OCI-M1 (cell line): ENCODE measurements at regions not wholly inside any gene's neighbourhood (a gene's known extent, or its start where the extent isn't known, plus 50 kb on each side); places are given as distances from the start of the nearest gene placed in this dataset.
A peak's percentile ranks its signal among the peaks of the same experiment; 100 is the strongest.

Source experiments
- DNase-seq: peaks from one replicate; lab custom pipeline; 2025; lab: John Stamatoyannopoulos, UW

DNA sequence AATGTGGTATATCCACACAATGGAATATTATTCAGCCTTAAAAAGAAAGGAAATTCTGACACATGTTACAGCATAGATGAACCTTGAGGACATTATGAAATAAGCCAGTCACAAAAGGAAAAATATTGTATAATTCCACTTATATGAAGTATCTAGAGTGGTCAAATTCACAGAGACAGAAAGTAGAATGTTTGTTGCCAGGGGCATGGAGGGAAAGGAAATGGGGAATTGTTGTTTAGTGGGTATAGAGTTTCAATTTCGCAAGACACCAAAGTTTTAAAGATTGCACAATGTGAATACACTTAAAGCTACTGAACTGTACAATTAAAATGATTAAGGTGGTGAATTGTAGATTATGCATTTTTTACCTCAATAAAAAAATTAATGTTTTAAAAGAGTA is 92.9 kb downstream of the TXNL1 start:
- DNase-seq: no peak

DNA sequence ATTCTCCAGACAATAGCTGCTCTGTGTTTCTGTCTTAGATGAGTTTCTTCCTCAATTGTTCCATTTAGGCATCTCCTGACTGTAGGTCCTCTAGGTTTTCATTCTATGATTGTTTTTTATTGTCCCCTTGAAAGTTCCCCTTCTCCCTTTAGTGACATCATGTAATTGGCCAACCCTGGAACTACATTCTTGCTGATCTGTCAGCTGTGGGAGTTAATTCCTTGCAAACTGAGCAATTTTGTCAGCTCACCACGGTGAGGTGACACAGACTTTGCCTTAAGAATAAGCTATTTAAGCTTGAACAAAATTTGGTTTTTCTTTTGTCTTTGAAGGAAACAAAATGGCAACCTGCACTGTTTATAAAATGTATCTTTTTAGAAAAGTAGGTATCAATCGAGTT is 95.9 kb downstream of the TXNL1 start:
- peak; percentile 29 for DNase-seq

DNA sequence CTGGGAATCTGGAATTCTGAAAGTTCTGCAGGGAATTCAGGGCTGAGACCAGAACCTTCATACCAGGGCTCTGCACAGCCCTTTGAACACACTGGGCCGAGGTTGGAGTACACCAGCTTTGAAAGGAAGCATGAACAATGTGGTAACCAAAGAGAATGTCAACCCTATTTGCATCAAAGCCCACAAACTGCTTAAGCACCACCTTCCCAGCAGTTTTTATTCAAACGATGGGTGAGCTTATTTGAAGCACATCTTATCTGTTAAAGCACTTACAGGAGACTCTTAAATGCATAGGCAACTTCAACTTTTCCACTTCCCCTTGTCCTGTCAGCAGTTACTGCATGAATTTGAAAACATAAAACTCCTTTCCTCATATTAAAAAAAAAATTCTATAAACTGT is 96.6 kb downstream of the TXNL1 start:
- peak; percentile 51 for DNase-seq

DNA sequence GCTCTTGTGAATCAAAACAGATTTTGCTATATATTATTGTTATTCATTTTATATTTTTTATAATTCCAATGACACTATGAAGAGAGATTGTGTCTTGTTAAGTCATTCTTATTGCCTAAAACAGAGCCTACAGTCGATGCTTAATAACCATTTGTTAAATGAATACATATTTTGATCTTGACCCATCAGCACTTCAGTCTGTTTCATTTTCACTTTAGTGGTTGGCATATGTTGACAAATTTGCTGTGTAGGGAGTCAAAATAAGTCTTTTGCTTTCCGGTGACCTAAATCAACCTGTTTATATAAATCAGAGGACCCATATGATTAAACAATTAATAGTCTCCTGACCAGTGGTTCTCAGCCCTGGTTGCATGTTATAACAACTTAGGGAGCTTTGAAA is 97.1 kb downstream of the TXNL1 start:
- DNase-seq: no peak

DNA sequence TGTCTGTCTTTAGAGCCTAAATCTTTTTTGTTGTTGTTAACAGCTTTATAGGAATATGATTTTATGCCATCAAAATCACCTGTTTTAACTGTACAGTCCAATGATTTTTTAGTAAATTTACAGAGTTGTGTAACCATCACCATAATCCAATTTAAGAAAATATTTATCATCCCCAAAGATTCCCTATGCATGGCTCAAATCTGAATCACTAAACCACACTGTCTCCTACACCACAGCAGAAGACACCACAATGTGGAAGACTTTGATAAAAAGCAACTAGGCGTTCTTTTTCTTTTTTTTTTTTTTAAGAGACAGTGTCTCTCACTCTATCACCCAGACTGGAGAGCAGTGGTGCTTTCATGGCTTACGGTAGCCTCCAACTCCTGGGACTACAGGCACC is 99.6 kb downstream of the TXNL1 start:
- DNase-seq: peak; percentile 60

DNA sequence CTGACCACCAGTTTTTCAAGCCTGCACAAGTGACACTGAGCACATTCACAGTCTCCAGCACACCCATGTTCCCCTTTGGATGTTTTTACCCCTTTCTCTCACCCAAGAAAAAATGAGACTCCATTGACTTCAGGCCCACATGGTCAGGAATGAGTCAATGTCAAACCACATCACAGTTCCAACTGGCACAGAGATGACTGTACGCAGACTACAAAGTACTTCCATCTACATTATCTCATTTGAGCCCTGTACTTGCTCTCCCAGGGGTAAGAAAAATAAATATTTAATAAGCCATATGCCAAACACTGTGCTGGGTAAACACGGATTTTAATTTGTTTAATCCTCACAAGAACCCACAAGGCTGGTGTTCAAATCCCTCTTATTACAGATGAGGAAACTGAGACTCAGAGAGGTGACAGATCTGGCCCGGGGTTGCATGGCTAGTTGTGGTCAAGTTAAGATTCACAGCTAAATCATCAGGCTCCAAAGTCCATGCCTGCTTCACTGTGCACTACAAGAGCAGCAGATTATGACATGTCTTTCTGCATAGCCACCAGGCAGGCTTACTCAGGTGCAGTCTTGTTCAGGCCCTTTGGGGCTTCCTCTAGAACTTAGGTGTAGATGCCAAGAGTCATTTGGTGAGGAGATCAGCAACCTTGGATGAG is 106.1 kb downstream of the TXNL1 start:
- DNase-seq: no peak

DNA sequence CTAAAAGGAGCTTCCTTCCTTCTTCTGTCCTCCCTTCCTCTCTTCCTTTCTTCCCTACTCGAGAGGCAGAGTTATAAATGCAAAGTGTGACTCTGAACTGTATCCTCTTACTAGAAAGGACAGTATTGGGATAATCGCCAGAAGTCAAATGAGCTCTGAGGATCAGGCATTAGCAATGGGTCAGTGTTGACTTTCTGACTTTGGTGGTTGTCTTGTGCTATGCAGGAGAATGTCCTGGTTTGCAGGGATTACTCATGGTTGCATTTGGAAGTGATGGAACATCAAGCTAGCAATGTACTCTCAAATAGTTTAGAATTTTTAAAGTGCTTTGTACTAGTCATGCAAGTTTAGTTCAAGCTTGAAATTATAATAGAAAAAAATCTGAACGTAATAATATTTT is 115.6 kb downstream of the TXNL1 start:
- no peak for DNase-seq

DNA sequence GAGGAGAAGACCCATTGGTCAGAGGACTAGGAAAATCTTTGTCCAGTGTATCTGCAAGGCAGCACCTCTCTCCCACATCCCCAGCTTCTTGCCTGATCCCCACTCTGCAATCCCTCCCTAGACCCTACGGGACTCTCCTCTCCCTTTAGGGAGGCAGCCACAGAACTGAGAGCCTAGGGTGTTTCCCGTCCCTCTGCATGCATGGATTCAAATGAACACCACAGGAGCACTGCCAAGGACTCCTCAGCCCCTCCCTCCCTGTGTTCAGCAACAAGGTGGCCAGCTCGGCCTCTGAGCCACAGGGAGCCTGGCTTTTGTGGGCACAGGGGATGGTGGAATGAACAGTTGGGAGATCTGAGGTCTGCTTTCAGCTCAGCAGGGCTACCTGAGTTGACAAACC is 117.1 kb downstream of the TXNL1 start:
- no peak for DNase-seq

DNA sequence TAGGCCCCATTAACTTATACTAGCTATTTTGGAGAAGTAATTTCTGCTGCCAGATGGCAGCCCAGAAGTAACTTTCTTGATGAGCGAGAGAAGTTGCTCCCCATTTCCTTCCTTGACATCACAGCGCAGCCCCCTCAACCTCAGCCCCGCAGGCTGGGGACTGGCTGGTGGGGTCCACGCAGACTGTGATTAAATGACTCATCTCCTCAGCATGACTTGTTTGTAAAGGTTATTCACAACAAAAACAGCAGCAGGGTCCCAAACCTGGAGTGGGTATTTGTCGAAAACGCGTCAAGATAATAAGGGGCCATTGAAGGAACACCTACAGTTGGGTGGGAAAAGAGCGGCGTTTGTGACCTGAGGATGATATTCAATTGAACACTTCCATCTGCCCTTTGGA is 120.6 kb downstream of the TXNL1 start:
- no peak for DNase-seq

DNA sequence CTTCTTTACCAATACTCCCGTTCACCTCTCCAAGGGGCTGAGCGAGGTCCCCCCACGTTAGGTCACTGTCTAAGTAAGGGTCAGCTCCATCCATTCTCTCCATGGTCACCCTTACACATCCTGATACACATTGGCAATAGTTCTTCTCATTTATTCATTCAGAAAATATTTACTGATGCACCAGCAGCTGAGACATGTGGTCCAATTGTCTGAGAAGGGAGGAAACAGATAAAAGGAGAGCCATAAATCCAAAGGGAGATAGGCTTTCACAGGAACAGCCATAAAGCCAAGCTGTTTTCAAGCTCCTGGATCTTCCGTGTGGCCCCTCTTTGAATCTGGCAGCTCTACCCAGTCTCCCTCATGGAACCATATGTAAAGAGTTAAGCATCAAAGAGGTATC is 121.2 kb downstream of the TXNL1 start:
- no peak for DNase-seq

DNA sequence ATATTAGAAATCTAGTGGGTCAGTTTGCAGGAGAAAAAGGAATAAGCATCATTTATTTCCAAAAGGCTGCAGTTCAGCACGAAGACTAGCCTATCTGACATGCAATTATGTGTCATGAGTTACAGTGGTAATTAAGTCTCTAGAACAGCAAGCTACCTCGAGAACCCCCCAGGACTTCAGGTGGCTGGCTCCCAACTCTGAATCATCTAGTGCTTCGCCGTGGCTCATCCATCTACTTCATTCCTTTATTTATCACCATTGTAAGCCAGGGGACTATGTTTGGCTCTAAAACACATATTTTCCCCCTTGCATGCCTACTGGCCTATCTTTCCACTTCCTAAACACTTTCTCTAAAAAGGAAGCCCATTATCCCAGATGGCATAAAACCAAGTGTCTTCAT is 121.6 kb downstream of the TXNL1 start:
- no peak for DNase-seq

DNA sequence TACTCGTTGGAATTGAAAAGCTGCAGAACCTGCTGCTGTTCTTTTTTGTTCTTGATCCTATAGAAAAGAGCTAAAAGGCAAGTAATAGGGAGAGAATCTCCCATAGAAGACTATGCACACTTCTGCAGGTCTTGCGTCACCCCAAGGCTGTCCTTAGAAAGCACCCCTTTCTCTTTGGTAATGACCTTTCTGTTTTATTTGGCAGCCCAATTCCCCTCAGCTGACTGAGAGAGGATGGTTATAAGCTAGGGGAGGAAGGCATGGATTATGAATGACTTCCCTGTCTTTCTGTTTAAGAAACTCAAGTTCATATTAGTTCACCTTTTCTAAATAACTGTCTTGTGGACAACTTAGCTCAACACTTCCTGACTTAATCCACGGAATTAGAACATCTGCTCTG is 122.9 kb downstream of the TXNL1 start:
- DNase-seq: no peak

DNA sequence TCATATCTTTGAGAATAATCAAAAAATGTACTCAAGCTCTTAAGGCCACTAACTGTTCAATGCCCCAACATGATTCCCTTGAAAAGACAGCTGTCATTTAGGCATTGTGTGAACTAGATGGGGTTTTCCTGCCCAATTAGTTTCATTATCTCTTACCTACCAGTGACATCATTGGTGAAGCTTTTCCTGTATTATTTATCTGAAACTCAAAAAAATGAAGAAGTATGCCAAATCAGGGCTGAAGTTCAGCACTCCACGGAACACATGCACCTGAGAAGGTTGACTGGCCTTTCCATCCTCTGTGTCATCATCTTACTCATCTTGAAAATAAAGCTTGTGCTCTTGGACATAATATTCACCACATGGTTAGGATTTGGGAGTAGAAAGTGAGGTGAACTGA is 126.4 kb downstream of the TXNL1 start:
- DNase-seq: no peak

DNA sequence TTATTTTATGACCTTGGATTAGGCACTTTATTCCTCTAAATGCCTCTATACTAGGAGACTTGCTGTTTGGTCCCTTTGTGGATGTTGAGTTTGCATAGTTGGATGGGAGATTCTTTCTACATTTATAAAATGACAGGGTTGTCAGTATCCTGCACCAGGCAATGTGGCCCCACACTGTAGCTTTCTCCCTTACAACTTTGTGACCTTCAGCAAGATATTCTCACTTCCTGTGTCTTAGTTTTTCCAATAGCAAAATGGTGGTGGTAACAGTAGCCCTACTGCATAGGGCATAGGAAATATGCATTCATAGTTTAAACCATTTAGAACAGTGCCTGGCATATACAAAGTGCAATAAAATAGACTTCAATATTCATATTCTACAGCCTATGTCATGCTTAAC is 128.3 kb downstream of the TXNL1 start:
- no peak for DNase-seq

DNA sequence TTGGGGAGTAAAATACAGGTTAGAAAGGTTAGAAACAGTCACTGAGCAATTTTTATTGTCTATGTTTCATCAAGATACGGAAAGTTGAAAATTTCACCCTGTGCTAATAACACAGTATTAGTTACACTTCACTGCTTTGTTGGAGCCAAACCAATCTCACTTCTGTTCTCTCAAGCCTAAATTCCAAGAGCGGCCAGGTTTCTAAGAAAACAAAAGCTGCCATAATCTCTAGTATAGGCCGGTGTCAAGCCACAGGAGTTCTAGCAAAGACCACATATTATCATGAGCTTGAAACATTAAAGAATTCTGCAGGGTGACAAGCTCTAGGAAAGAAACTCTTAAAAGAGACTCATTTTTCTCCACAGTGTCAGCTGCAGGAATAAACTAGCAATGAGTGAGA is 128.7 kb downstream of the TXNL1 start:
- DNase-seq: no peak

DNA sequence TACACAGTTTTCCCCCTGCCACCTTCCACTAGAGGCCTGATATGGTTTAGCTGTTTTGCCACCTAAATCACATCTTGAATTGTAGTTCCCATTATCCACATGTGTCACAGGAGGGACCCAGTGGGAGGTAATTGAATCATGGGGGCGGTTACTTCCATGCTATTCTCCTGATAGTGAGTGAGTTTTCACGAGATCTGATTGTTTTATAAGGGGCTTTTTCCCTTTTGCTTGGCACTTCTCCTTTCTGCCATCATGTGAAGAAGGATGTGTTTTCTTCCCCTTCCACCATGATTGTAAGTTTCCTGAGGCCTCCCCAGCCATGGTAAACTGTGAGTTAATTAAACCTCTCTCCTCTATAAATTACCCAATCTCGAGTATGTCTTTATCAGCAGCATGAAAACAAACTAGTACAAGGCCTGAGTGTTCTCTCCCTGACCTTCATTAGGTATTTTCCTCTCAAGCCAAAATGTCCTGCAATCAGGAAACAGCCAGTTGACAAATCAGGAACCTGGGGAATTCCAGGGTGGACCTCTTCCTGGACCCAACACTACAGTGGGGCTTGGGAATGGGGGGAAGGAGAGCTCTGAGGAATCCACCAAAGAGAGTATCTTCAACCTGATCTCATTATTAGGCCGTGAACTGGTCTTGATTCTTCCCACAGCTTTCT is 129.9 kb downstream of the TXNL1 start:
- peak; percentile 6 for DNase-seq

DNA sequence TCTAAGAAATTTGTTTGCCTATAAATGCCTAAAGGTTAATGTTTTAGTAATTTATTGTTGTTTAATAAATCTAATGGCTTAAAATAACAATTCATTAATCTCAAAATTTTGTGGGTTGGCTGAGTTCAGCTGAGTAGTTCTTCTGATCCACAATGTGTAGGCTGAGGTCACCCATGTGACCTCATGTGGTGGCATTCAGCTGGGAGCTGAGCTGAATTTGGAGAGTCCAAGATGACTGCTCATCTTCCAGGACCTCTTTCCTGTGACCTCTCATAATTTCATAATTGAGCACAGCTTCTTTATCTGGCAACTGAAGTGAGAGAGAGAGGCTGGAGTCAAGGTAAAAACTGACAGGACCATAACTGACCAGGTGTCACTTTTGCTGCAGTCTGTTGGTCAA is 132.4 kb downstream of the TXNL1 start:
- DNase-seq: no peak

DNA sequence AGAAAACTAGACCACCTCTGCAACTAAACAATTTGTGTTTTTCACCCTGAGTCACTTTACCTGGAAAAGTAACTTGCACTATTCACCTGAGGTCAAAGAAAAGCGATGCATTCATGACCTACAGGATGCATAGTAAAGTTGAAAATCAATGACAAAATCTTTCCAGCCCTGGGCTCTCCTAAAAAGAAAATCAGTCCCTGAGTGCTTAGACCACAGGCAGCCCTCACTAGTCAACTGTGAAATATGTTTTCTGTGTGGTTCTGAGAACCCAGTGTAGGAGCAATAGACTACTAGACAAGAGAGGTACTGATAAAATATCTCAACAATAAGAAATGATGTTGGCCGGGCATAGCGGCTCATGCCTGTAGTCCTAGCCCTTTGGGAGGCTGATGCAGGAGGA is 133.1 kb downstream of the TXNL1 start:
- DNase-seq: no peak

DNA sequence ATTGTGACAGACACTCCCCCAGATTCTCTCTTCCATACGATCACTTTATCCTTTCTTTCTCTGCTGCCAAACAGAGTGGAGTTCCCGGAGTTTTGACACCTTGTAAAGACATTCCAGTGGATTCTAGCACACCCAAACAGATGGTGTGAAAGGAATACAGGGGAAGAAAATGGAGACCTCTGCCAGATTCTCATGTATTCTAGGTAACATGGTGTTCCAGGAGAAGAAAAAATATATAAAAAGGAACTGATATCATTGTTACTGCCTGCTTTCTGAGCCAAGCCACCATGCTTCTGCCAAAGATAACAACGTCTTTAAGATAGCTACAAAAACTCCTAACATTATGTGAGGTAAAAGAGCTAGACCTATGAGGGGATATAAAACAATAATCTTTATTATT is 136.5 kb downstream of the TXNL1 start:
- DNase-seq: peak; percentile 25

DNA sequence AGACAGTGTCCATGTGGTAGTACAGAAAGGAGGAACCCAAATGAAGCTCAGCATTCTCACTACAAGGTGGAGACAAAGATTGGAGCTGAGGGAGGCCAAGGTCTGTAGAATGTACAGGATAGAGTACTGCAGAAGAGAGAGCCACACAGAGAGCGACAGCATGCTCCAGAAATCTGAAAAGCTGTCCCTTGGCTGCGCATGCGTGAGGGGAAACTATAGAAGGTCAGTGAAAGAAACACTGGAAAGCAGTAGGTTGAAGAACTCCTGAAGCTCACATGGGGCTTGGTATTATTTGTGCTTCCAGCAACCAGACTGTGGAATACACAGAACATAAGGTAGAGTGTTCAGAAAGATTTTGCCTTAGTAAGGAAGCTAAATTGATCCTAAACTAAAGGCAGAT is 142.5 kb downstream of the TXNL1 start:
- DNase-seq: no peak

DNA sequence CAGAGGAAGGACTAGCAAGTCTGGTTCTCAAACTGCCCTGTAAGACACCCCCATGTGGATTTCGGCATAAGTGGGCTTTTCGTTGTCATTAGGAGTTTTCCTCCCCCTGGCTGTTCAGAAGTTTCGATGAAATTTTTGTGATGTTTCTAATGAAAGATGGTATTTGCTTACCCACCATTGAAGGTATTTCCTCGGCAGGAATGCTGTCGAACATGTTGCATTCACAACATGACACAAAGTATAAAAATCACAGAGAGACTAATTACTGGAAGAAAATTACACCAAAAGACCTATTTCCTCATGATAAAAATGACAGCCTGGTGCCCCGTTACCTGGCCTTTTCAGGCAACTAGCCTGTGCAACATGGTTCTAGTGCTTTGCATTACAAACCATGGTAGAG is 144.9 kb downstream of the TXNL1 start:
- no peak for DNase-seq

DNA sequence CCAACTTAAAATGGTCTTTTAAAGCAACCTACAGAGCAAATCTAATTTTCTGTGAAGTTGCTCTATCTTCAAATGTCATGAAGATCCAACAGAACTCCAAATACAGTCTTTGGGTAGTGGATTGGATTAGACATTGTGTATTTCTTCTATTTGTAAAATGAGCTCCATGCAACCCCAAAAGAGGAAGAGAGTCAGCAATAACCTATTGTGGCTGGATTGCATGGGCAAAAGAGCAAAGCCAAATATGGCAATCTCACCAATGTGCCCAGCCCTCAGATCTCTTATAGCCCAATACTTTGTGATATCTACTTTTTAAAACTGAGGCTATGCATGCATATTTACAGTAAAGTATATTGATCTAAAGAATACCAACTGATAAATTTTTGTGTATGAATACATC is 146.3 kb downstream of the TXNL1 start:
- DNase-seq: peak; percentile 46

DNA sequence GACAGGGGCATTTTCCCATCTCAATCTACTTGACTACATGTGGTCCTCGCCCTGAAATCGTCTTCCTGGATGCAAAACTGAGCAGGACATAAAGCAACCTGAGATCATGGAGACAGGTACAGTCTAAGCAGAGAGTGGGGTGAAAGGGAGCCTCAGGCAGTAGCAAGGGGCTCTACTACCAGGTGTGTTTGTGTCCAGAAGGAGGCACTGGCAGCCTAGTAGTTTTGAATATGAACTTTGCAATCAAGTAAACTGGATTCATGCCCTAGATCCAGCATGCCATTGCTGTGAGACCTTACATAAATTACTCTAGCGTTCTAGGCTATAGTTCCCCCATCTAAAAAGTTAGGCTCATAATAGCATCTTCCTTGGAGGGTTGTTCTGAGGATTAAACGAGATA is 147.4 kb downstream of the TXNL1 start:
- DNase-seq: no peak

DNA sequence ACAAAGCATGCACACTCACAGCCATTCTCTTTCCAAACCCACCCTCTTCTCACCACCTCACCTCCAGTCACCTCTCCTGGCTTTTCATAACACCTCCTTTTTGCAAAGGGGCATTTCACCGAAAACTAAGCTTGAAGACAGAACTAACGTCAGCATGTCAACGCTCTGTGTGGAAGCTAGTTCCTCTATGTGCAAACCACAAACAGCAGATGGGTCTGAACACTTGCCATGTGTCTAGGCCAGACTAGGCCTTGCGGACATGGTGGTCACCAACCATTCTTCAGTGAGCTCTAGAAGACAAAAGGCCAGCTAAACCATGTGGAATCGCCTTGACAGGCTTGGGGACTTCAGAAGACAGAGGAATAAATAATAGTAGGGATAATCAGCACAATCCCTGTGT is 148.5 kb downstream of the TXNL1 start:
- DNase-seq: peak; percentile 72
